ENCODE measurements at regions not wholly inside any gene's neighbourhood (a gene's known extent, or its start where the extent isn't known, plus 50 kb on each side); places are given as distances from the start of the nearest gene placed in this dataset.
"Not testable (repeated sequence)": the region's sequence is repeated elsewhere in the genome, so short reads cannot be mapped to it uniquely, and the experiment has no call there.

DNA sequence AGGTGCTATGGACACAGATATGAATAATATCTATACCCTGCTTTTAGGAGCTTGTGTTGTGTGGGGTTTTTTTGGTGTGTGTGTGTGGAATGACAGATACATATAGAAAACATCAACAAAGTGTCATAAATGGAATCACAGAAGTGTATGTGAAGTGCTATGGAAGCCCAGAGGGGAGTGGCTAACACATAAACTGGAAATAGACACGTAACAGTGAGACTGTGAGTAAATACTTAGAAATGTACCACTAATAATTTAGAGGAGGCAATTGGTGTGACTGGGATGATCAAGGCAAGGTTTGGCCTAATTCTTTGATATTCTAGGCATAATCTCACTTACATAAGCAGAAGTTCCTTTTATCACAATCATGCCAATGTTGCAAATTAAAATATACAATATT lies 169.3 kb upstream of the TENM4 start:
- DNase-seq (ENCODE audit: low read depth in 1 of 2, low spot score in 1 of 2), result no peak
- no peak for TF ChIP-seq JUND (IDR thresholded peaks at IDR 0.05; ENCODE audit: low read depth)
- in situ Hi-C loops (cut with HindIII; ENCODE audit: low pct_unique_long_range_greater_than_20kb, low sequenced_read_pairs), result no loop called here

DNA sequence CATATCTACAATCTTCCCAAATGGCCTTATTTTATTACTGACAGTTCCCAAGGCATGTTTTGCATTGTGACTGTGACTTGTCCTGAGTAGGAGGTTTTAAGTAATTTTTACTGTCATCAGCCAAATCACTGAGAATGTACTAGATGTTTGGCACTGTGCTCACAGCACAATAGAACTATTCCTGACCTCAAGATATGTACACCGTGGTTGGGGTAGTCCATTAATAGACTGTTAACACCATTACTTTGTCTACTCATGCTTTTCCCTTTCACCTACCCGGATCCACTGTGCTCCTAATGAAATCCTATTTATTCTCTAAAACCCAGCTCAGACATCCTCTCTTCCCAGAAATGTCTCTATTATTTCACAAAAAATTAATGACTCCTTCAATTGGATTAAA lies 168.7 kb upstream of the TENM4 start:
- no peak for TF ChIP-seq JUND (IDR thresholded peaks at IDR 0.05; ENCODE audit: low read depth)
- DNase-seq (ENCODE audit: low read depth in 1 of 2, low spot score in 1 of 2), result no peak
- in situ Hi-C loops (cut with HindIII; ENCODE audit: low pct_unique_long_range_greater_than_20kb, low sequenced_read_pairs), result no loop called here

- in situ Hi-C loops (cut with HindIII; ENCODE audit: low pct_unique_long_range_greater_than_20kb, low sequenced_read_pairs), result not testable (repeated sequence)
Observed at GRCh38 chr11:79606461-79606860, 165.6 kb upstream of the TENM4 start.

DNA sequence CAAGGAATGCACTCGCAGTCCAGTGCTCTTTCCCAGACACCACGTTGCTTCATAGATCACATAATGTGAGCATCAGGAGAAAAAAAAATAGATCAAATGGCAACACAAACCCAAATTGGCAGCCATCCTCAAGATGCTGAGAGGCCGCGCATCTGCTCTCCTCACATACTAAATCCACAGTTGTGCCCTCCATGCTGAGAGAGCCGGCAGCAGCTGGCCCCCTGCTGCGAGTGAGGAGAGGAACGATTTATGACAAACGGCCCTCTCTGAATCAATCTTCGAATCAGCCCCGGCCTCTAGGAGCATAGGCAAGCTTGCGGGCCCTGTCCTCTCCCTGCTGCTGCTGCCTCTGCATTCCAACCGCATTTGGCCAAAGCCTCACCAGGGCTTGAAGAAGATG lies 159.9 kb upstream of the TENM4 start:
- DNase-seq (ENCODE audit: low read depth in 1 of 2, low spot score in 1 of 2), result no peak
- no peak for TF ChIP-seq JUND (IDR thresholded peaks at IDR 0.05; ENCODE audit: low read depth)
- in situ Hi-C loops (cut with HindIII; ENCODE audit: low pct_unique_long_range_greater_than_20kb, low sequenced_read_pairs), result no loop called here

More at GRCh38 chr11:79606461-79606860, 165.6 kb upstream of the TENM4 start:
- not testable (repeated sequence) for DNase-seq (ENCODE audit: low read depth in 1 of 2, low spot score in 1 of 2)

DNA sequence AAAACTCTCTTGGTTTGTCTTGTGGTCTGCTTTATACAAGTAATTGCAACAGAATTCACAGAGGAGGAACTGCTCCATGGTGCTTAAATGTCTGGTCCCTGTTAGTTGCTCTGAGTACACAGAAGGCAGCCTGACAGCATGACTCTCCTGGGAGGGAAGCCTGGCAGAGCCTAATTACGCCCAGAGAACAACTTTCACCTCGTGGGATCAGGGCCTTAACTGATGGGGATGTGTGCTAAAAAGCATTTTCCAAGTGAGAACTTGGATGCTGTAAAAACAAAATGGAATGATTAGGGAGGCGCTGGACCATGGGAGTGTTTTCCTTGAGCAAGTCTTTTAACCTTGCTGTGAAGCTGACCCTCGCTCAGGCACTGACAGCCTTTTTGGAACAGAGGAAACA lies 154.0 kb upstream of the TENM4 start:
- no peak for TF ChIP-seq JUND (IDR thresholded peaks at IDR 0.05; ENCODE audit: low read depth)
- DNase-seq (ENCODE audit: low read depth in 1 of 2, low spot score in 1 of 2), result no peak
- in situ Hi-C loops (cut with HindIII; ENCODE audit: low pct_unique_long_range_greater_than_20kb, low sequenced_read_pairs), result no loop called here

- TF ChIP-seq JUND (IDR thresholded peaks at IDR 0.05; ENCODE audit: low read depth), result no peak
- in situ Hi-C loops (cut with HindIII; ENCODE audit: low pct_unique_long_range_greater_than_20kb, low sequenced_read_pairs), result no loop called here
- DNase-seq (ENCODE audit: low read depth in 1 of 2, low spot score in 1 of 2), result no peak
Observed at GRCh38 chr11:79592824-79593223, 152.0 kb upstream of the TENM4 start.

- in situ Hi-C loops (cut with HindIII; ENCODE audit: low pct_unique_long_range_greater_than_20kb, low sequenced_read_pairs), result no loop called here
- no peak for TF ChIP-seq JUND (IDR thresholded peaks at IDR 0.05; ENCODE audit: low read depth)
- no peak for DNase-seq (ENCODE audit: low read depth in 1 of 2, low spot score in 1 of 2)
Observed at GRCh38 chr11:79592406-79592805, 151.6 kb upstream of the TENM4 start.

GRCh38 chr11:79582434-79582833 lies 141.6 kb upstream of the TENM4 start:
- no peak for DNase-seq (ENCODE audit: low read depth in 1 of 2, low spot score in 1 of 2)
- in situ Hi-C loops (cut with HindIII; ENCODE audit: low pct_unique_long_range_greater_than_20kb, low sequenced_read_pairs), result no loop called here
- no peak for TF ChIP-seq JUND (IDR thresholded peaks at IDR 0.05; ENCODE audit: low read depth)

- in situ Hi-C loops (cut with HindIII; ENCODE audit: low pct_unique_long_range_greater_than_20kb, low sequenced_read_pairs), result no loop called here
- DNase-seq (ENCODE audit: low read depth in 1 of 2, low spot score in 1 of 2), result no peak
- TF ChIP-seq JUND (IDR thresholded peaks at IDR 0.05; ENCODE audit: low read depth), result no peak
Observed at GRCh38 chr11:79579063-79579462, 138.2 kb upstream of the TENM4 start.

DNA sequence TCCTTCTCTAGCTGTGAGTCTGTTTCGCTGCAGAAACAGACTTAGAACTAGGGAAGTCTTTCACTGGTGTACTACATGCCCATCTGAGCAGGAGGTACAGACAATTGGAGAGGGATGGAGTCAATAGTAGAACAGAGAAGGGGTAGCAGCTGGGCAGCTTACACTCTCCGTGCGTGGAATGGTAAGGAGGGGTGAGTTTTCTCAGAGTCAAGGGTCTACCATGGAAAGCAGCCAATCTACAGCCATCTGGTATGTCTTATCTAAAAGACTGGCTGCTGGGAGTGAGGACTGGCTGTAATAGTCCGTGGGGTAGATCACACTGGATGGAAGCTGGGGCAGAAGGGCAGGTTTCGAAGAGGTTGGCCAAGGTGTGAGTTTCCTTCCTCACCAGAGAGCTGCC lies 137.3 kb upstream of the TENM4 start:
- TF ChIP-seq JUND (IDR thresholded peaks at IDR 0.05; ENCODE audit: low read depth), result no peak

DNA sequence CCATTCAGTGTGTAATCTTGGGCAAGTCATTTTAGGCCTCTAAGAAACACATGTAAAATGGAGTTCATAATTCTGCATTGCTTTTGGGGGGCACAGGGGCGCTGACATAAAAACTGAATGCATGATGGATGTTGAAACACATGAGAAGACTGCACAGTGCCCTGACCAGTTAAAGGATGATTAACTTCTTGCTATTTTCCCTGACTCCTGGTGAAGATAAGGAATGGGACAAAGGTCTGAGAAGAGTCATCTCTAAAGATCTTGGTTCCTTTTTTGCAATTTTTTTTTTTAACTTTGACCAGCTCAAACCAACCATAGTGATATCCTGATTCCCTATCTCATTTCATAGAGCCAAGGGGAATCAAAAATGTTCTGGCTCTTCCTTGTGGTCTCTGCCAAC lies 134.9 kb upstream of the TENM4 start:
- no peak for TF ChIP-seq JUND (IDR thresholded peaks at IDR 0.05; ENCODE audit: low read depth)
- in situ Hi-C loops (cut with HindIII; ENCODE audit: low pct_unique_long_range_greater_than_20kb, low sequenced_read_pairs), result no loop called here
- no peak for DNase-seq (ENCODE audit: low read depth in 1 of 2, low spot score in 1 of 2)

More for the DNA sequence above, 137.3 kb upstream of the TENM4 start:
- no peak for DNase-seq (ENCODE audit: low read depth in 1 of 2, low spot score in 1 of 2)
- in situ Hi-C loops (cut with HindIII; ENCODE audit: low pct_unique_long_range_greater_than_20kb, low sequenced_read_pairs), result no loop called here

- in situ Hi-C loops (cut with HindIII; ENCODE audit: low pct_unique_long_range_greater_than_20kb, low sequenced_read_pairs), result no loop called here
- no peak for TF ChIP-seq JUND (IDR thresholded peaks at IDR 0.05; ENCODE audit: low read depth)
- DNase-seq (ENCODE audit: low read depth in 1 of 2, low spot score in 1 of 2), result no peak
Observed at GRCh38 chr11:79570104-79570503, 129.3 kb upstream of the TENM4 start.

- in situ Hi-C loops (cut with HindIII; ENCODE audit: low pct_unique_long_range_greater_than_20kb, low sequenced_read_pairs), result no loop called here
- DNase-seq (ENCODE audit: low read depth in 1 of 2, low spot score in 1 of 2), result no peak
- no peak for TF ChIP-seq JUND (IDR thresholded peaks at IDR 0.05; ENCODE audit: low read depth)
Observed at GRCh38 chr11:79564288-79564925, 123.6 kb upstream of the TENM4 start.

DNA sequence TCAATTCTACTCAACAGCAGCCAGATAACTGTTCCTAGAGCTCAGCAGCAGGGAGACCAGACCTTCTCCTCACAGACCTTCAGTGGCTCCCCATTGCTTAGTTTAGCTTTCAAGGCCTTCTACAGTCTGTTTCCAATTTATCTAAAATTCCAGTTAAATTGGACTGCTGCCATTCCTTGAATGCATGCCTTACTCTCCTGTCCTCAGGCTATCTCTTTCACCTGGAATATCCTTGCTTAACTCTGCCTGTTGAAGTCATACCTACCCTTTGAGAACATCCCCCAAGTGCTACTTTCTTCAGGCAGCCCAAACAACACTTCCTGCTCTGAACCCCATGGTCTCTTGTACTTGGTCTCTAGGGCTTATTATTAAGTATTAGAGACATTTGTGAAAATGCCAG lies 120.7 kb upstream of the TENM4 start:
- no peak for TF ChIP-seq JUND (IDR thresholded peaks at IDR 0.05; ENCODE audit: low read depth)
- no peak for DNase-seq (ENCODE audit: low read depth in 1 of 2, low spot score in 1 of 2)
- in situ Hi-C loops (cut with HindIII; ENCODE audit: low pct_unique_long_range_greater_than_20kb, low sequenced_read_pairs), result no loop called here
